Progenitor cell of endocrine pancreas (in vitro differentiated cells): ENCODE measurements at regions not wholly inside any gene's neighbourhood (a gene's known extent, or its start where the extent isn't known, plus 50 kb on each side); places are given as distances from the start of the nearest gene placed in this dataset.

Experiments
- DNase-seq: peaks from one replicate; pipeline ENCODE4 v3.0.0; 2021; ENCODE audit warnings: low spot score; ENCODE audit not compliant: unreplicated experiment
- H3K27ac Mint-ChIP-seq: 2 replicates; pipeline ENCODE4 v1.8.0; 2021; ENCODE audit warnings: mild to moderate bottlenecking, moderate library complexity, mixed read lengths
- H3K27me3 Mint-ChIP-seq: 2 replicates; pipeline ENCODE4 v1.8.0; 2021; ENCODE audit warnings: mixed read lengths
- H3K36me3 Mint-ChIP-seq: 2 replicates; pipeline ENCODE4 v1.8.0; 2022; ENCODE audit warnings: mixed read lengths; ENCODE audit not compliant: insufficient read depth
- H3K4me1 Mint-ChIP-seq: 2 replicates; pipeline ENCODE4 v1.8.0; 2021; ENCODE audit warnings: low read depth, mixed read lengths
- H3K4me3 Mint-ChIP-seq: 2 replicates; pipeline ENCODE4 v1.8.0; 2021; ENCODE audit warnings: low read depth, mild to moderate bottlenecking, moderate library complexity, mixed read lengths
- H3K9me3 Mint-ChIP-seq: 2 replicates; pipeline ENCODE4 v1.8.0; 2021; ENCODE audit warnings: low read depth, mixed read lengths
- TF ChIP-seq, protein P1 (sequence below): fragments of 200-600 bp; sonication (generic); IDR thresholded peaks from one replicate; pipeline ENCODE4 v1.5.0; 2021; ENCODE audit warnings: antibody characterized with exemption, mild to moderate bottlenecking; ENCODE audit not compliant: unreplicated experiment

GRCh38 chr5:29307478-29307877 lies 1886.0 kb upstream of the CDH6 start:
- DNase-seq = no peak
- TF ChIP-seq, protein P1, sequence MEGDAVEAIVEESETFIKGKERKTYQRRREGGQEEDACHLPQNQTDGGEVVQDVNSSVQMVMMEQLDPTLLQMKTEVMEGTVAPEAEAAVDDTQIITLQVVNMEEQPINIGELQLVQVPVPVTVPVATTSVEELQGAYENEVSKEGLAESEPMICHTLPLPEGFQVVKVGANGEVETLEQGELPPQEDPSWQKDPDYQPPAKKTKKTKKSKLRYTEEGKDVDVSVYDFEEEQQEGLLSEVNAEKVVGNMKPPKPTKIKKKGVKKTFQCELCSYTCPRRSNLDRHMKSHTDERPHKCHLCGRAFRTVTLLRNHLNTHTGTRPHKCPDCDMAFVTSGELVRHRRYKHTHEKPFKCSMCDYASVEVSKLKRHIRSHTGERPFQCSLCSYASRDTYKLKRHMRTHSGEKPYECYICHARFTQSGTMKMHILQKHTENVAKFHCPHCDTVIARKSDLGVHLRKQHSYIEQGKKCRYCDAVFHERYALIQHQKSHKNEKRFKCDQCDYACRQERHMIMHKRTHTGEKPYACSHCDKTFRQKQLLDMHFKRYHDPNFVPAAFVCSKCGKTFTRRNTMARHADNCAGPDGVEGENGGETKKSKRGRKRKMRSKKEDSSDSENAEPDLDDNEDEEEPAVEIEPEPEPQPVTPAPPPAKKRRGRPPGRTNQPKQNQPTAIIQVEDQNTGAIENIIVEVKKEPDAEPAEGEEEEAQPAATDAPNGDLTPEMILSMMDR = no peak
- Mint-ChIP-seq H3K4me3 (no peak overlapping the region), H3K4me1 (peaks cover 4% of the 10 kb centered on the region), H3K36me3 (no peaks in the 10 kb centered on the region), H3K9me3 (peaks cover 3% of the 10 kb centered on the region), H3K27me3 (no peaks in the 10 kb centered on the region), H3K27ac (no peak overlapping the region)

- TF ChIP-seq, protein P1 = no peak
- no peak for DNase-seq
- no peak overlapping the region for H3K27ac Mint-ChIP-seq
- H3K4me3 Mint-ChIP-seq = no peak overlapping the region
- peaks cover 3% of the 10 kb centered on the region for H3K9me3 Mint-ChIP-seq
- no peaks in the 10 kb centered on the region for H3K27me3 Mint-ChIP-seq
- no peaks in the 10 kb centered on the region for H3K36me3 Mint-ChIP-seq
- H3K4me1 Mint-ChIP-seq = peaks cover 4% of the 10 kb centered on the region
Measured at GRCh38 chr5:29304545-29304944, 1888.9 kb upstream of the CDH6 start.

DNA sequence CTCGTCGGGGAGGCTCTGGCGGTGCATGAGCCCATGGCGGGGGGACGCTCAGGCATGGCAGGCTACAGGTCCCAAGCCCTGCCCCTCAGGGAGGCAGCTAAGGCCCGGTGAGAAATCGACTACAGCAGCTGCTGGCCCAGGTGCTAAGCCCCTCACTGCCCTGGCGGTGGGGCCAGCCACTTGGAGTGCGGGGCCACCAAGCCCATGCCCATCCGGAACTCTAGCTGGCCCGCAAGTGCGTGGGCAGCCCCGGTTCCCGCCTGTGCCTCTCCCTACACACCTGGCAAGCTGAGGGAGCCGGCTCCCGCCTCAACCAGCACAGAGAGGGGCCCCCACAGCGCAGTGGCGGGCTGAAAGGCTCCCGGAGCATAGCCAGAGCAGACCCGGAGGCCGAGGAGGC lies 1896.9 kb upstream of the CDH6 start:
- no peak overlapping the region for H3K27ac Mint-ChIP-seq
- no peaks in the 10 kb centered on the region for H3K4me1 Mint-ChIP-seq
- no peaks in the 10 kb centered on the region for H3K36me3 Mint-ChIP-seq
- DNase-seq = no peak
- TF ChIP-seq, protein P1 = no peak
- no peaks in the 10 kb centered on the region for H3K27me3 Mint-ChIP-seq
- peaks cover 2% of the 10 kb centered on the region for H3K9me3 Mint-ChIP-seq
- no peak overlapping the region for H3K4me3 Mint-ChIP-seq

- Mint-ChIP-seq H3K9me3 (peaks cover 5% of the 10 kb centered on the region), H3K27ac (no peak overlapping the region), H3K36me3 (no peaks in the 10 kb centered on the region), H3K4me3 (no peak overlapping the region), H3K27me3 (no peaks in the 10 kb centered on the region), H3K4me1 (no peaks in the 10 kb centered on the region)
- TF ChIP-seq, protein P1 = no peak
- DNase-seq = no peak
Measured at GRCh38 chr5:29277642-29278041, 1915.8 kb upstream of the CDH6 start.

GRCh38 chr5:29276371-29276770 lies 1917.1 kb upstream of the CDH6 start:
- H3K27ac Mint-ChIP-seq = no peak overlapping the region
- H3K4me1 Mint-ChIP-seq = no peaks in the 10 kb centered on the region
- peaks cover 14% of the 10 kb centered on the region for H3K9me3 Mint-ChIP-seq
- H3K4me3 Mint-ChIP-seq = no peak overlapping the region
- H3K27me3 Mint-ChIP-seq = no peaks in the 10 kb centered on the region
- TF ChIP-seq, protein P1 = no peak
- no peaks in the 10 kb centered on the region for H3K36me3 Mint-ChIP-seq
- no peak for DNase-seq
